ENCODE measurements at regions not wholly inside any gene's neighbourhood (a gene's known extent, or its start where the extent isn't known, plus 50 kb on each side); places are given as distances from the start of the nearest gene placed in this dataset.

GRCh38 chr13:106384516-106384915, 150.9 kb downstream of the EFNB2 start:
- Histone ChIP-seq H3K18ac (ENCODE audit: low read depth, low read length) (no peak overlapping the region), H2BK20ac (ENCODE audit: low read depth, low read length) (no peak overlapping the region), H2BK5ac (ENCODE audit: low read depth, low read length, poor library complexity, severe bottlenecking) (no peak overlapping the region), H3K4ac (ENCODE audit: low read depth, low read length) (no peak overlapping the region), H3K9me1 (ENCODE audit: insufficient read depth, low read length) (no peaks in the 10 kb centered on the region; the same call in 1 of the 2 replicates), H3K27me3 (ENCODE audit: control insufficient read depth, insufficient read depth, low read length) (no peaks in the 10 kb centered on the region), H3K4me3 (ENCODE audit: insufficient read depth, low read depth, low read length) (no peak overlapping the region), H3K9ac (ENCODE audit: low read depth, low read length) (no peak overlapping the region), H4K91ac (ENCODE audit: insufficient read depth, low read depth, low read length) (no peak overlapping the region), H3K27ac (ENCODE audit: insufficient read depth, low read length) (no peak overlapping the region), H4K8ac (ENCODE audit: low read depth in 2 of 2, low read length in 2 of 2) (no peak overlapping the region), H2BK15ac (ENCODE audit: low read depth, low read length) (no peak overlapping the region), H2AK5ac (ENCODE audit: low read depth, low read length) (no peak overlapping the region), H4K20me1 (ENCODE audit: insufficient read depth, low read length) (no peaks in the 10 kb centered on the region), H3K56ac (ENCODE audit: extremely low read depth, insufficient read depth, low read length) (no peak overlapping the region), H3K14ac (replicated peaks; ENCODE audit: low read depth, low read length) (no peak overlapping the region), H2AK9ac (replicated peaks; ENCODE audit: low read depth, low read length, poor library complexity) (no peak overlapping the region), H4K5ac (ENCODE audit: low read depth, low read length) (no peak overlapping the region), H2BK120ac (ENCODE audit: low read depth, low read length) (no peak overlapping the region), H3K23ac (ENCODE audit: low read depth, low read length) (no peak overlapping the region), H3K79me1 (ENCODE audit: low read depth in 1 of 2, low read length in 2 of 2) (no peaks in the 10 kb centered on the region), H2AFZ (replicated peaks; ENCODE audit: low read length, poor library complexity) (no peak overlapping the region), H3K4me2 (ENCODE audit: low read depth, low read length) (no peak overlapping the region), H3K4me1 (ENCODE audit: control insufficient read depth, insufficient read depth, low read length) (no peaks in the 10 kb centered on the region), H3K9me3 (ENCODE audit: control insufficient read depth, insufficient read depth, low read length) (0 out of 2 replicates have a peak, but pooled peaks cover 3% of the 10 kb centered on the region), H3K36me3 (ENCODE audit: control insufficient read depth, insufficient read depth, low read length) (no peaks in the 10 kb centered on the region)
- in situ Hi-C loops (cut with MboI; ENCODE audit: low sequenced_read_pairs) (no loop called here), dilution Hi-C loops (cut with HindIII; ENCODE audit: low sequenced_read_pairs, unreplicated experiment) (no loop called here), intact Hi-C loops (cut with micrococcal nuclease) (no loop called here)
- POLR2A ChIA-PET (ENCODE audit: unreplicated experiment) = no interaction called here
- TF ChIP-seq CEBPB (IDR thresholded peaks at IDR 0.05; ENCODE audit: low read depth, low read length) = no peak
- no peak for TF ChIP-seq MAZ (IDR thresholded peaks at IDR 0.05; ENCODE audit: borderline replicate concordance, low read depth, low read length)
- no peak for TF ChIP-seq BHLHE40 (IDR thresholded peaks at IDR 0.05; ENCODE audit: low read depth, low read length)
- no peak for TF ChIP-seq NFE2L2 (IDR thresholded peaks at IDR 0.05; ENCODE audit: low read depth, low read length)
- BruUV-seq (replicated peaks) = no TSS peak
- no peak for ATAC-seq (ENCODE audit: low read depth)
- CTCF ChIA-PET = interaction anchor here (1.2 kb wide), 1 partner anchor 10 kb away, joined by 4 read pairs; no protein-coding TSS in a partner anchor
- WGBS, 2 experiments (ENCODE audit: extremely low coverage in 2 of 2, insufficient read length in 1 of 2) = no CpG with 5 or more reads among the region's 4 CpGs
- DNase-seq = no peak

Data from IMR-90 (cell line).